ENCODE measurements at regions not wholly inside any gene's neighbourhood (a gene's known extent, or its start where the extent isn't known, plus 50 kb on each side); places are given as distances from the start of the nearest gene placed in this dataset.
A peak's percentile ranks its signal among the peaks of the same experiment; 100 is the strongest.

- no peak for DNase-seq (ENCODE audit: low spot score in 2 of 2, unreplicated experiment in 2 of 2)
- no peak overlapping the region for H3K27ac Mint-ChIP-seq
- peaks cover 11% of the 10 kb centered on the region for H3K4me1 Mint-ChIP-seq
- TF ChIP-seq CTCF (IDR thresholded peaks at IDR 0.05; ENCODE audit: unreplicated experiment), result no peak
- H3K9me3 Mint-ChIP-seq, result peaks cover 3% of the 10 kb centered on the region
- H3K4me3 Mint-ChIP-seq, result no peak overlapping the region
- H3K27me3 Mint-ChIP-seq (ENCODE audit: low read depth), result peaks cover 40% of the 10 kb centered on the region
- no peaks in the 10 kb centered on the region for H3K36me3 Mint-ChIP-seq
These were observed 373.8 kb upstream of the PROK2 start for GRCh38 chr3:72158639-72159326.

GRCh38 chr3:72157748-72158638 is 373.0 kb upstream of the PROK2 start:
- no peak overlapping the region for H3K4me3 Mint-ChIP-seq
- DNase-seq (ENCODE audit: low spot score in 2 of 2, unreplicated experiment in 2 of 2), result no peak

GRCh38 chr3:72155391-72156064 is 370.6 kb upstream of the PROK2 start:
- peak overlapping the region; percentile 75 for H3K27ac Mint-ChIP-seq
- no peak for DNase-seq (ENCODE audit: low spot score in 2 of 2, unreplicated experiment in 2 of 2)
- TF ChIP-seq CTCF (IDR thresholded peaks at IDR 0.05; ENCODE audit: unreplicated experiment), result no peak
- H3K4me1 Mint-ChIP-seq, result peaks cover 28% of the 10 kb centered on the region
- peaks cover 3% of the 10 kb centered on the region for H3K9me3 Mint-ChIP-seq
- no peaks in the 10 kb centered on the region for H3K36me3 Mint-ChIP-seq
- H3K4me3 Mint-ChIP-seq, result no peak overlapping the region
- H3K27me3 Mint-ChIP-seq (ENCODE audit: low read depth), result peaks cover 52% of the 10 kb centered on the region

More at GRCh38 chr3:72157748-72158638, 373.0 kb upstream of the PROK2 start:
- peaks cover 40% of the 10 kb centered on the region for H3K27me3 Mint-ChIP-seq (ENCODE audit: low read depth)
- peaks cover 12% of the 10 kb centered on the region for H3K4me1 Mint-ChIP-seq
- no peak for TF ChIP-seq CTCF (IDR thresholded peaks at IDR 0.05; ENCODE audit: unreplicated experiment)
- no peak overlapping the region for H3K27ac Mint-ChIP-seq
- peaks cover 3% of the 10 kb centered on the region for H3K9me3 Mint-ChIP-seq
- no peaks in the 10 kb centered on the region for H3K36me3 Mint-ChIP-seq

- no peak for DNase-seq (ENCODE audit: low spot score in 2 of 2, unreplicated experiment in 2 of 2)
- Mint-ChIP-seq H3K36me3 (no peaks in the 10 kb centered on the region), H3K4me1 (peaks cover 29% of the 10 kb centered on the region), H3K9me3 (peaks cover 3% of the 10 kb centered on the region), H3K27me3 (ENCODE audit: low read depth) (peaks cover 53% of the 10 kb centered on the region), H3K27ac (peak overlapping the region; percentile 75), H3K4me3 (no peak overlapping the region)
- TF ChIP-seq CTCF (IDR thresholded peaks at IDR 0.05; ENCODE audit: unreplicated experiment), result no peak
These were observed 369.7 kb upstream of the PROK2 start for GRCh38 chr3:72154391-72155335.
